GM18907 (cell line): ENCODE measurements at regions not wholly inside any gene's neighbourhood (a gene's known extent, or its start where the extent isn't known, plus 50 kb on each side); places are given as distances from the start of the nearest gene placed in this dataset.
"Not testable (repeated sequence)": the region's sequence is repeated elsewhere in the genome, so short reads cannot be mapped to it uniquely, and the experiment has no call there.

Source experiments
- ATAC-seq: cut with Tn5 transposase; IDR thresholded peaks from one replicate; pipeline ENCODE4 v1.9.1; 2021; ENCODE audit warnings: mild to moderate bottlenecking, moderate library complexity; ENCODE audit not compliant: unreplicated experiment

DNA sequence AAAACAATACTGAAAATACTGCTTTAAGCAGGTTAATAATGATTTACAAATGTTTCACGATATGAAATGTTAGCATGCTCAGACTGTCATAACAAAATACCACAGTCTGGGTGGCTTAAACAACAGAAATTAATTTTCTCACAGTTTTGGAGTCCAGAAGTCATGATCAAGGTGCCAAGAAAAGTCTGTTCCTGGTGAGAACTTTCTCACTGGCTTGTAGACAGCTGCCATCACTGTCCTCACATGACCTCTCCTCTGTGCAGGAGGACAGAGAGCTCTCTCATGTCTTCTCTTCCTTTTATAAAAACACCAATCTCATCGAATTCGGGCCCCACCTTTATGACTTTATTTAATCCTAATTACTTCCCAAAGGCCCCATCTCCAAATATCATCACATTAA is 426.7 kb downstream of the KLHL13 start:
- ATAC-seq = no peak

GRCh38 chrX:117680286-117680685 is 436.3 kb downstream of the KLHL13 start:
- ATAC-seq = no peak

- ATAC-seq = no peak
Measured at GRCh38 chrX:117653396-117653795, 463.2 kb downstream of the KLHL13 start.

- ATAC-seq = no peak
Measured at GRCh38 chrX:117645639-117646038, 471.0 kb downstream of the KLHL13 start.

- ATAC-seq = no peak
Measured at GRCh38 chrX:117641913-117642656, 474.5 kb downstream of the KLHL13 start.

DNA sequence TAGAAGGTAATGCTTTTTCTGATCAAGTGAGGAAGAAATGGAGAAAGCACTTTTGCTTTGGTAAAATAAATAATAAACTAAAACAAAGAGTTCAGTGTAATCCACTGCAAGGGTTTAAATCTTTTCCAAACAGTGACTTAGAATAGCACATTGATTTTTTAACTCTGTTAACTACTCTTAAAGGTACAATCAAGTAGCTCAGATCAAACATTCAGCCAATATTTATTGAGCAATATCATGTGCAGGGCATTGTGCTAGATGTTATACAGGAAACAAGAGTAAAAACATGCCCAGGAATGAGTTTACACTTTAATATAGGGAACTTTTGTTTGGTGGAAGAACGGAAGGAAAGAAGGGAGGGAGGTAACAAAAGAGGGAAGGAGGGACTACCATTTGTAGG is 479.8 kb downstream of the KLHL13 start:
- no peak for ATAC-seq

- no peak for ATAC-seq
Measured at GRCh38 chrX:117633277-117633676, 483.3 kb downstream of the KLHL13 start.

DNA sequence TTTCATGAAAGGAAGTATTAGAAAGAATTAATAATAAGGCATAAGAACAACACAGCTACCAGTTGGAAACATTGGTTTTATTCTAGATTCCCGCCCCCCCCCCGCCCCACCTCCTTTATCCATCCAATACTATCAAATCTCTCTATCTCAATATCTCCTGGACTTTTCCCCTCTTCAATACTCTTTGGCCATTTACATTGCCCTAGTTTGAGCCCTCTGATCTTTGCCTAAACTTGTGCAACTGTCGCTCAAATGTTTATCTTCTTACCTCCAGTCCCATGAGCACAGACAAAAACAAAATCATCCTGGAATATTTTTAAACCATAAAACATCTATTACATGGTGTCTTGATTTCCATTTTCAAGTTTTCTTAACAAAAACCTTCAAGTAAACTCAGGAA is 488.2 kb downstream of the KLHL13 start:
- ATAC-seq = no peak

DNA sequence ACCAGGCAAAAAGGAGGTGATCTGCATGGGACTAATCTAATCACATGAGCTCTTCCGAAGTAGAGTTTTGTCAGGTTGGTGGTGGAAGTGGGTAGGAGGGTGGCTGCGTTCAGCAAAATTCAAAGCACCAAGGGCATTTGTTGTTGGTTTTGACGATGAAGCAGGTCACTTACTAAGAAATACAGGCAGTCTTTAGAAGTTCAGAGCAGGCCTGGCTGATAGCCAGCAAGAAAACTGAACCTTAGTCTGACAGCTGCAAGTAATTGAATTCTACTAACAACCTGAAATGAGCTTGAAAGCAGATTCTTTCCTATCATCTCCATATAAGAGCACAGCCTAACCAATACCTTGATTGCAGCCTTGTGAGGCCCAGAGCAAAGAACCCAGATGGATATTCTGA is 505.8 kb downstream of the KLHL13 start:
- ATAC-seq = no peak

DNA sequence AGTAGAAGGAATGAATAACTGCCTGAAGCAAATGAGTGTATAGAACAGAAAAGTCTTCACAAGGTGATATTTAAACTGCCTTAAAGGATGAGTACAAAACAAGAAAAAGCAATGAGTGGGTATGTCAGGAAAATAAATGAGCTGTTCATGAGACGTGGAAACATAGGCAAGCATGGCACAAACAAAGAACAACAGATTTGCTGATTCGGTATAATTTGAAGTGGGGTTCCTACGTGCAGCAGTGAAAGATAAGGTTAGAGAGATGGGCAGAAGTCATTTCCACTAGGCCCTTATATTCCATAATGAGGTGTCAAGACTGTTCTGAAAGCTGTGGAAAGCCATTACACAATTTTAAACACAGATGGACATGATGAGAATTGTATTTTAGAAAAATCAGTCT is 506.6 kb downstream of the KLHL13 start:
- no peak for ATAC-seq

- no peak for ATAC-seq
Measured at GRCh38 chrX:117607561-117607960, 509.0 kb downstream of the KLHL13 start.

DNA sequence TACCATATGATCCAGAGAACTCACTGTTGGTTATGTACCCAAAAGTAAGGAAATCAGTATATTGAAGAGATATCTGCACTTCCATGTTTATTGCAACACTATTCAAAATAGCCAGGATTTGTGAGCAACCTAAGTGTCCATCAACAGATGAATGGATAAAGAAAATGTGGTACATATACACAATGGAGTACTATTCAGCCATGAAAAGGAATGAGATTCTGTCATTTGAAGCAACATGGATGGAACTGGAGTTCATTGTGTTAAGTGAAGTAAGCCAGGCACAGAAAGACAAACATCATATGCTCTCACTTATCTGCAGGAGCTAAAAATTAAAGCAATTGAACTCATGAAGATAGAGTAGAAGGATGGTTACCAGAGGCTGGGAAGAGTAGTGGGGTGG is 510.5 kb downstream of the KLHL13 start:
- not testable (repeated sequence) for ATAC-seq

GRCh38 chrX:117570160-117570559 is 546.5 kb downstream of the KLHL13 start:
- no peak for ATAC-seq

DNA sequence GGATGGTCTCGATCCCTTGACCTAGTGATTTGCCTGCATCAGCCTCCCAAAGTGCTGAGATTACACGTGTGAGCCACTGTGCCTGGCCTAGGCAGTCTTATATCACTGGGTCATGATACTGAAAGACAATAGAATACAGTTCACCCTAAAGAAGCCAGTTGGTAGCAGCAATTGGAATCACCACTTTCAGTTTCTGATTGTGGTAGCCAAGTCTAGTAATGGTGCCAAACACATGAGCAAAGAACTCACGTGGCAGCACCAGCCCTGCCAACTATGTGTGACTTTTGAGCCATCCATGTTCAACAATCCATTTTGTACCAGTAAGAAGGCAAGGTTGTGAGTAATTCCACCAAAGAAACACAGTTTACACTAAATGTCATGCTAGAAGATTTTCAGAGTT is 548.4 kb downstream of the KLHL13 start:
- ATAC-seq = no peak

DNA sequence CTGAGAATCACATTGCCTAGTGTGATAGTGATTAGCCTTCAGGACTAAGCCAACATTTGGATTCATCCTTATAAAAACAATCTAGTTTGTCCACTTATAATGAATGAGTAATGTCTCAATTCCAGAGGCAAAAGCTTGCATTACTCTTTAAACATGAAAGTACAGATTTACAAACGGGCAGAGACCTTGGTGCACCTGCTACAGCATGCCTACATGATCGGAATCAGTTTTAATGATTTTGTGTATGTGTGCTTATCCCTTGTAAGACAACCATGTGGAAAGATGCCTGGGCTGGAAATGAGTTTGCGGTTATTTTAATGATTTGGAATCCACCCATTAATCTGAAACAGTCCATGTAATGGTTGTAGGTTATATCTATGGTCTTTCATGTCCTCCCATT is 572.7 kb downstream of the KLHL13 start:
- no peak for ATAC-seq

DNA sequence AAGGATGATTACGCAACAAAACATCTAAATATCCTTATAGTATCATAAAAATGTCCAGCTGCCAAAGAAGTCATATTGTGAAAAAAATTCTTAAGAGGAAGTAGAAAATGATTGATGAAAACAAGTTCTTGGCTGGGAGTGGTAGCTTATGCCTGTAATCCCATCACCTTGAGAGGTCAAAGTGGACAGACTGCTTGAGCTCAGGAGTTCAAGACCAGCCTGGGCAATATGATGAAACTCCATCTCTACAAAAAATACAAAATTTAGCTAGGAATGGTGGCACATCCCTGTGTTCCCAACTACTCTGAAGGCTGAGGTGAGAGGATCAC is 577.6 kb downstream of the KLHL13 start:
- ATAC-seq = no peak

DNA sequence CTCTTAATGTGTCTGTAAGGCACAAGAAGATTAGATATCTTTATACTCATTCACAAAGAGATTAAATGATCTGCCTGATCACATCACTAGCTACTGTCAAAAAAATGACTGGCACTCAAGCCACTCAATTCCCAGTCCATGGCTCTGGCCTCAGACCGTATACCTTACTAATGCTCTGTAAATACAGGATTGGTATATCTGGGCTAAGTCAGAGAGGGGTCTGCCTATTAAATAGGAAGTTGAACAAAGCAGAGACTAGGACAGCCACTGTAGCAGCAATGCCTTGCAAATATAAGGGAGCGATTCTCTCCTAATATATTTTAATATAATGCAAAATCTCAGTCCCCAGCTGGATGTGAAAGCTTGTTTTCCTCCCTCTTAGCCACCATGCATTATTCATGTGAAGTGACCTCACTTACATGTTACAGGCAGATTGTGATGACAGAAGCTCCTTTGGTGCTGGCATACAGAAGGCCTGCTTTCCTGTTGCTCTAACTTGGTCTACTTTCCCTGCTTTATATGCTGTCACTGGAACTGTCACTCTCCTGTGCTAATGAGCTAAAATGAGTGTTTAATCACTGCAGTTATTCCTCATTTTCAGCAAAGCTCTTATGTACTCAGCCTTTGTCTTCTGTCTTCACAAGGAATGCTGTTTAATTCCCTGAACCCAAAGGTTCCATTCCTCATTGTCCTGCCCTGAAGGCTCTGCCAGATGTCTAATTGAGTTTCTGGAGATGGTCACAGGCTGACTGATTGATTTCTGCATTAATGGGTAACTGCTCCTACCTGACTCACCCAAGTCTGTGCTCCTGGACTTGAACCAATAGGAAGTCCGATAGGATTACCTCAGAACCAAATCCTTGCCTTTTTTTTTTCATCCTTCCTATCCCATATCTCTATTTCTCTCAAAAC is 578.2 kb downstream of the KLHL13 start:
- no peak for ATAC-seq

DNA sequence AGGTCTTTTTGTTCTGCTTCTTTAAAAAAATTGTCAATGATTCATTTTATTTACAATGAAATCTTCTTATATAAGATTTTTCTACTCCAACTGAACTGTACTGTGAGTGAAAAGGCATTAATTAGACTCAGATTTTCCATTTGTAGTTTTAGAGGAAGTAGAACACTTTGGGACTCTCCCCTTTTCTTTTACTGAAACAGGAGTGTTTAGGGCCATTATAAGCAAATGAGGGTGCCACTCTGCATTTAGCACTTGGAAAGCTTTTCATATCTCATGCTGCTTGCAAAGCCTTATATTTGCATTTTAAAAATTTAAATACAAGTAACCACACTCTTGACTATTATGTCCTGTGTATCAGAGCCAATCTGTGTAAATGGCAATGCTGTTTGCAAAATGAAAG is 584.3 kb downstream of the KLHL13 start:
- ATAC-seq = no peak

GRCh38 chrX:117522725-117523700 is 593.6 kb downstream of the KLHL13 start:
- ATAC-seq = no peak

DNA sequence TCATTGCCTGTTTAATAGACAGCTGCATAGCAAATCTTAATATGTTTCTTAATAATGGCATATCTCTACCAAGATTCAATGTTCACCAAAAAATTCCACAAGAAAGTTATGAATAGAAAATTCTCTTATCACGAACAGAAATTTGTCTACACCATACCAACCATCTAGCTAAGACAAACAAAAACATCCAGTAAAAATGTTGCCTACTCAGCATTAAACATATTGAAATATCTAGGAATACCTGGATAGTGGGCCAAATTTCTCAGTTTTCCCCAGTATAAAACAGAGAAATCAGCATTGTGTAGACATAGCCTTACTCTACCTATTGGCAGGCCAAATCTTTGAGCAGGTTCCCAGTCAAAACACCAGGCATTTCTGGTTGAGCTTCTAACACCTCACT is 598.6 kb downstream of the KLHL13 start:
- ATAC-seq = no peak

- no peak for ATAC-seq
Measured at GRCh38 chrX:117511379-117511778, 605.2 kb downstream of the KLHL13 start.
